Fibroblast of mammary gland (primary cell): ENCODE measurements at regions not wholly inside any gene's neighbourhood (a gene's known extent, or its start where the extent isn't known, plus 50 kb on each side); places are given as distances from the start of the nearest gene placed in this dataset.

Experiments
- DNase-seq: peaks from one replicate; pipeline ENCODE4 v3.0.0-alpha.2; 2010; ENCODE audit warnings: low read depth
- H3K4me3 ChIP-seq: 2 replicates; pipeline ENCODE4 v1.5.1; 2011; ENCODE audit warnings: low read depth, mild to moderate bottlenecking, low read length, moderate library complexity; ENCODE audit not compliant: control insufficient read depth
- CTCF ChIP-seq: conservative IDR thresholded peaks from 2 replicates; pipeline ENCODE4 v1.5.1; 2011; ENCODE audit warnings: low read depth, low read length, inconsistent platforms; ENCODE audit not compliant: control insufficient read depth, insufficient read depth

- no peak overlapping the region for H3K4me3 ChIP-seq
- no peak for TF ChIP-seq CTCF
- DNase-seq = no peak
Observed at GRCh38 chr2:65804777-65805176, 372.4 kb upstream of the SPRED2 start.

- no peak for TF ChIP-seq CTCF
- DNase-seq = no peak
- no peak overlapping the region for H3K4me3 ChIP-seq
Observed at GRCh38 chr2:65802298-65802942, 370.0 kb upstream of the SPRED2 start.

- TF ChIP-seq CTCF = peak; percentile 45
- H3K4me3 ChIP-seq = no peak overlapping the region
- DNase-seq = peak; percentile 33
Observed at GRCh38 chr2:65800998-65801397, 368.6 kb upstream of the SPRED2 start.

GRCh38 chr2:65799141-65799854 lies 366.9 kb upstream of the SPRED2 start:
- no peak overlapping the region for H3K4me3 ChIP-seq
- TF ChIP-seq CTCF = no peak
- no peak for DNase-seq

GRCh38 chr2:65798641-65799040 lies 366.2 kb upstream of the SPRED2 start:
- no peak for TF ChIP-seq CTCF

GRCh38 chr2:65794994-65795393 lies 362.6 kb upstream of the SPRED2 start:
- H3K4me3 ChIP-seq = no peak overlapping the region
- no peak for DNase-seq
- TF ChIP-seq CTCF = no peak

More at GRCh38 chr2:65798641-65799040, 366.2 kb upstream of the SPRED2 start:
- no peak for DNase-seq
- H3K4me3 ChIP-seq = no peak overlapping the region
